HG03039 (cell line): ENCODE measurements at regions not wholly inside any gene's neighbourhood (a gene's known extent, or its start where the extent isn't known, plus 50 kb on each side); places are given as distances from the start of the nearest gene placed in this dataset.
"Not testable (repeated sequence)": the region's sequence is repeated elsewhere in the genome, so short reads cannot be mapped to it uniquely, and the experiment has no call there.

ENCODE experiments used
- ATAC-seq: cut with Tn5 transposase; IDR thresholded peaks from one replicate; pipeline ENCODE4 v1.9.1; 2021; ENCODE audit warnings: mild to moderate bottlenecking, moderate library complexity; ENCODE audit not compliant: unreplicated experiment

DNA sequence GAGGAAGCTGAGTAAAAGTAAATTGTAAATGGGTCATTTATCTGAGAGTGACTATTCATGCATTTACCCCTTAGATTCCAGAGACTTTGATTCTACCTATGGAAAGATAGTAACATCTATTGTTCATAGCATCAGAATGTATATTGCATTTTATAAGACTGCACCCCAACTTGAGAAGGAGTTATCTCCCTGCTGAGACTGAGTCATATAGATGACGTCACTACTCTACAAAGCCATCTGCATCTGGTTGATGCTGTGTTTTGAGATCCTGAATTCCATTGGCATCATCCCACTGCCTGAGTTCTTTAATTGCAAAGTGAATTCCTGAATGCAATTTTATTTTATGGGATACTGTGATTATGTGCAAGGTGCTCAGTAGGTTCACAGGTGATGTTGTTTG lies 444.0 kb upstream of the SLC35B3 start:
- no peak for ATAC-seq

DNA sequence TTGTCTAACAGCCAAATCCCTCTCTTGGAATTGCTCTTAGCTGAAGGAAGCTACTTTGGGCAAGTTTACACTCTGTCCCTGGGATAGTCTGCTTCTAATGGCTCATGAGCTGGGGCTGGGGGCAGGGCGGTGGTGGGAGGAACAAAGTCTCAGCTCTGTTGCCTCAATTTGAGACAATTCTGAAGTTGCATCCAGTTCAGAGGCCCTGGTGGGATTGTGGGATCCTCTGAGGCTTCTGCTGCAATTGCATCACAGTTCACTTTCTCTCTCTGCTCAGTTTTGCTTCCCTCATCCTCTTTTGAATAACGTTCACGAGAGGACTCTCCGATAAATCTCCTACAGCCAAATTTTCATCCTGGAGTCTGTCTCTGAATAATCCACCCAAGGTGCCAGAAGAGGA lies 440.6 kb upstream of the SLC35B3 start:
- ATAC-seq = no peak

DNA sequence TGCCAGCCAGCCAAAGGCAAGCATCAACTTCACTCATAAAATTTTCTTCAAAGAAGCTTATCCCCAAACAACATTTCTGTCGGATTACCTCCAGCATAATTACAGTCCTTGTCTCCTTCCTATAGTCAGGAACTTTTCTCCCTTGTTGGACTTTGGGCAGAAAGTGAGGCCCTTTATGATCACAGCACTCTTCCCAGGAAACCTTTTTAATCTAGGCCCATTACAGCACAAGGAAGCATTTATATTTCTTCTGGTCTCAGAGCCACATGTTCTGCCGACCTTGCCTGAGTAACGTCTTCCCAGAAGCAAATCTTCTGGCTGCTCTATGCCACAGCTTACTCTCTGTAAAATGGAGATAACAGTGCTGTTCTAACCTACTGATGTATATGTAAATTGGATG lies 437.2 kb upstream of the SLC35B3 start:
- ATAC-seq = no peak

DNA sequence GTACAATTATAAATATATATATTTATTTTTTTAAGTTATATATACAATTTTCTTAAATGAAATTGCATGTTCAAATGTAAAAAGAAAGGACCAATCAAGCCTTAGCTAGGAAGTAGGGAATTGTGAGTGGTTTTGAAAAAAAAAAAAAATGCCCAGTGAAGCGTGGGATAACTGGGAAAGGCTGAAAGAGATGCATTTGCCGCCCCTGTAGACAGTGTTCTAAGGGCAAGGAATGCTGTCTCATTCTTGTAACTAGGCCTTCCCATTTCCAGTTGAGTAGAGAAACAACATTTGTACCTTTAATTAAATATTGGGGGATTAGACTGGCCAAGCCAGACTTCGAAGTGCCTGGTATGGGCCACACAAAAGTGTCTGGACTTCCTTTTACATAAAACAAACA lies 430.1 kb upstream of the SLC35B3 start:
- no peak for ATAC-seq

DNA sequence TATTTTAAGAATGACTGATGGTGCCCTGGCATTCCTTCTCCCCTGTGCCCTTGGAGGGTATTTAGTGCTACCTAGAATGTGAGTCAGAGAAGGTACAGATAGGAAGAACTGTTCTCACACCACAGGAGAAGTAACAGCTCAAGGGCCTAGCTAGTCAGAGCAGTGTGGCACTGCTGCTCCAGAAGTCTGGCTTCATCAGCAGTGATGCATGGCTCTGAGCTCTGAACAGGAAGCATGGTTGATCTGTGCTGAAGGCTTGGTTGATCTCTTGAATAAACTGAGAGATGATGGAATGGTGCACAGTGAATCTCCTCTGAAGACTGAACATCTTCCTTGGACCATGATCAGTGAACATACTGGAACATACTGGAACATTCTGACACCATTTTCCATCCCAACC lies 425.3 kb upstream of the SLC35B3 start:
- ATAC-seq = no peak

DNA sequence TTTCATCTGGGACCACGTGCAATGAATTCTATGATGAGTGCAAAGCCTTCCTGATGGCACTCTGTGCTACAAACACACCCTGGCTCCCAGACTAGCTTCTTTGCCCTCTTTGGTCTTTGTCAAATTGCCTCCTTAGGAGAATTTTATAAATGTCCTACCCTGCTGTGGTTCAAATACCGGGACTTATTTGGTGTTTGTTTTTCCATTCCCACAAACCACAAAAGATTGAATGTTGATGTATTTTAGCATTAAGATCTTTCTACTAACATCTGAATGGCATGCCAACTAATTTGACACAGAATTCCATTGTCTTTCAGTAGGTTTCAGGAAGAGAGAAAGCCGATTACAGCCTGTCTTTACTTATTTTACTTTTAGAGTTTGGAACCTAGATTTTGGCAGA lies 424.2 kb upstream of the SLC35B3 start:
- ATAC-seq = no peak

DNA sequence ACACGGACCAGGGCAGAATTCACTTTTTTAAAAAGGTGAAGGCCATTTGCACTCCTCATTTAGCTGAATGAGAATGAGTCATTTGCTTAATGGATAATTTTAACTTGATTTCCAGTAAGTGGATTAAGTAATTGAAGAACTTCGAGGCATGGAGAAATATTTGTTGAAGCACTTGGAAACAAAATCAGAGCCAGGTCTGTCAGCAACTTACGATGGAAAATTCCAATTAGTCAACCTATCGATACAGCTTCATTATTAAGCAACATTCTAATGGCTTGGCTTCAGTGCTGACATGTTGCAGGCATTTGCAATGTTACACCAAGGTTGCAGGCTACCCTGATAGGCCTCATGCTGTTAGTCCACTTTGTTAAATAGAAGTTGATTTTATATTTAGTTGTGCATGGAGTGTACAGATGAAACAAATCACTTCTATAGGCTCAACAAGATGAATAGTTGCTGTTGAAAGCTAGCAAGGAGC lies 423.5 kb upstream of the SLC35B3 start:
- ATAC-seq = no peak

DNA sequence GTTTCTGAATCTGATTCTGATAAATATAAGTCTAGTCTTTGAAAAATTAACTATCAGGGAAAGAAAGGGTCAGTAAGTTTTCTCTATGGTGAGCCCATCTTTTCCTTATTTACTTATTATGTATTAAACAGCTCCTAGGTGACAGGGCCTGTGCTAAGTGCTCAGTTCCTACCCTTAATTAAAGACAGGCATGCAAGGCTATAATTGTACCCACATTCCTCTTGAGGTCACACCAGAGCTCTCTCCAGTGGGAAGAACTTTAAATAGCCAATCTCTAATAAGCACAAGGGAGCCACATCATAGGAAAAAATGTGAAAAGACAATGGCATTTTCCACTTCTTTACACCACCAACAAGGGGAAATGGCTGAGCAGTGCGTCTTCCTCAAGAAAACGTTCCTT lies 421.8 kb upstream of the SLC35B3 start:
- no peak for ATAC-seq

DNA sequence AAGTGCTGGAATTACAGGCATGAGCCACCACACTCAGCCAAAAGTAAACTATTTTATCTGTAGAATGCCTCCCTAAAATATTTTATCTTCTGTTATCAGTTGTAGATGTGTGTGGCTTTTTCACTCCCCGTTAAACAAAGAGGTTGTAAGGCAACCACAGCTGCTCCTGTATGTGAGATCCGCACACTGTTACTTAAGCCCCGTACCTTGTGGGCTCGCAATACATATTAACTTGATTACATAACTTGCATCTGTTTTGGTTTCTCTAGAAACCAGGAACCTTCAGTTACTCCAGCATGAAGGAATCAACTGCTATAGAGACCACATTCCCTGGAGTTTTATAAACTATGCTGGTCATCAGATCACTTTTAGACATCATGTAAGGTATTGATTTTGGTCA lies 420.1 kb upstream of the SLC35B3 start:
- ATAC-seq = no peak

DNA sequence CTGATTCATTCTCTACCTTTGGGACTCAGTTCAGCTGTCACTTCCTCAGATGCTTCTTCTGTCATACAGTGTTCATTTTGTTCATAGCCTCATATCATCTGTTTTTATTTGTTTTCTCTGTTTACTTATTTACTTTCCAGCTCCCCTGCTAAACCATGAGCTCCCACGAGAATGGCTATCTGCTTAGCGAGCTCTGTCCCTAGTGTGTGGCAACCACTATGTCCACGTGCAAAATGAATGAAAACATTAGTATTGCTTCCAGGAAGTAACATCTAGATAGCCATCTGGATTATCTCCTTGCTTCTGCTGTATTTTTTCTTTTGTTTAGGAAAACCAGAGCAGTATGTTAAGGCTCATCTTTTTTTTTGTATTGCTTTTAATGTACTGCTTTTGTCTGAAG lies 417.0 kb upstream of the SLC35B3 start:
- no peak for ATAC-seq

DNA sequence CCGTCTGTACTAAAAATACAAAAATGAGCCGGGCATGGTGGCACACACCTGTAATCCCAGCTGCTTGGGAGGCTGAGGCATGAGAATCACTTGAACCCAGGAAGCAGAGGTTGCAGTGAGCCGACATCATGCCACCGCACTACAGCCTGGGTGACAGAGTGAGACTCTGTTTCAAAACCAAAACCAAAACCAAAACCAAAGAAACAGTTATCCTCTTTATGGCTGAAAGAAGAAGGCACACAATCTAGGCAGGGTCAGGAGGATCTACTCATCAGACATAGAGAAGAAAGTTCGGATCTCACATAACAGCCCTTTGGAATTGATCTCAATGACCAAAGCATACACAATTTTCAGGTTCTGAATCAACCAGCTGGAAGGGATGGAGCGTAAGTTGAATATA lies 411.3 kb upstream of the SLC35B3 start:
- ATAC-seq = not testable (repeated sequence)

DNA sequence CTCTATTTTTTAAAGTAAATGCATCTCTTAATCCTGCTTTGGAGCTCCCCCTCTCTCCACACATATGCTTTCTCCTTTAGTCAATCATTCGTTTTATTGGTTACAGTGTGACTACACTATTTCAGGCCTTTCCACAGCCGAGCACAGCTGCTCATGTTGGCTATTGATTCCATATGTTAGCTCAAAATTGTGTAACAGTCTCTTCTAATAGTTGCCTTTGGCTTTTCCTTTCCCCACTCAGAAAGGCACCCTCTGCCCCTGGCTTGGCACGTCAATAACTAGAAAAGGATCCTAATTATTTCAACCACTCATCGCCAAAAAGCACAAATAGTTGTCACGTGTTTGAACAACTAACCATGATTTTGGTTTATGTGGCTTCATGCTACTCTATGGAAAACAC lies 410.3 kb upstream of the SLC35B3 start:
- ATAC-seq = no peak

DNA sequence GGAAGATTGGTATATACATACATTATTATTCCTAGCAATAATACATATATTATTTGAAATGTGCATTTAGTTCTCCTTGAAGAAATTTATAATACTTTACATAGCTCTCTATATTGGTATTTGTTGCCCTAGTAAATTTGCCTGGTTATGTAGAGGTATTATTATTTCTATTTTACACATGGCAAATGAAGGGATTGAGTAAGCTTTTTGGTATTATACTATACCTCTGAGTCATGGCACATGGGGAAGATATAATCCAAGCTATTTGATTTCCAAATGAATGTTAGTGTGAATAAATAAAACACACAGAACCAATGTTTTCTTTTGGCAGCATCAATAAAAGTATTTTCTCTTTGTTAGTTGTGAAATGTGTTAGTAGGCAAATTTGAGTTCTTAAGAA lies 409.6 kb upstream of the SLC35B3 start:
- ATAC-seq = no peak

DNA sequence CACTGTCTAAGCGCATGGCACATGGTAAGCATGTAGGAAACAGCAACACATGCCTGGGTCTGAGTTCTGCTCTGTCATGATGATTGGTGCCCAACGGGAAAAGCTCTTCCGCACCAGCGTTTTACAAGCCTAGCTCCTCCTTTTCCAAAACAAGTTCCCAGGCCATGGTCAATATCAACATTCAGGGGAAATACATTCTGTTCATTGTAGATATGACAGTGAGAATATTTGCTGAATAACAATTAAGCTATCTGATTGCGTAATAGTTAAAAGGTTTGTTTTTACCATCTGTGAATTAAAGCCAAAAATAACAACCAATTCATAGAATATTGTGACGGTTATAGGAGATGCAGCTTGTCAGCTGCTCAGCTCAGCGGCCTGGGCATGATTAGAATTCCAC lies 404.3 kb upstream of the SLC35B3 start:
- ATAC-seq = no peak

DNA sequence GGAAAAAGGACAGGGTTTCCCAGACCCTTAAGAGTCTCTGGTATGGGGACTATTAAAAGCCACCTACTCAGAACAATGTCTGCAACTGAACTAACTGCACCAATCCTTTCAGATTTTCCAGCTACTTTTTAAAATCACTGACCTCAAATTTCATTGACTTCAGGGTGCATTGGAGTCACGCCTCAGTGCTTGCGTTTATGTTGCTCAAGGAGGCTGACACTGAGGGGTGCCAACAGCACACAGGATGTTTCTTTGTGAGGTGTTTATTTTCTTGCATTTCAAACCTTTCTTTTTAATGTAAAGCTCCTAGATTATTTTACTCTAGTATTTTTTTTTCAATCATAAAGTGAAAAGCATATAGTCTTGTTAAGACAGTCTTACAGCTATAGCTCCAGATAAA lies 402.0 kb upstream of the SLC35B3 start:
- ATAC-seq = no peak

DNA sequence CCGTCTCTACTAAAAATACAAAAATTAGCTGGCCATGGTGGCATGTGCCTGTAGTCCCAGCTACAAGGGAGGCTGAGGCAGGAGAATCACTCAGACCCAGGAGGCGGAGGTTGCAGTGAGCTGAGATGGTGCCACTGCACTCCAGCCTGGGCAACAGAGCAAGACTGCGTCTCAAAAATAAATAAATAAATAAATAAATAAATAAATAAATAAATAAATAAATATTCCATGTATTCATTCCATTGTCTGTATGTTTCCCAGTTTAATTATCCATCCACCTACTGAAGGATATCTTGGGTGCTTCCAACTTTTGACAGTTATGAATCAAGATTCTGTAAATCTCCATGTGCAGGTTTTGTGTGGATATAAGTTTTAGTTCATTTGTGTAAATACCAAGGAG lies 397.4 kb upstream of the SLC35B3 start:
- ATAC-seq = not testable (repeated sequence)

DNA sequence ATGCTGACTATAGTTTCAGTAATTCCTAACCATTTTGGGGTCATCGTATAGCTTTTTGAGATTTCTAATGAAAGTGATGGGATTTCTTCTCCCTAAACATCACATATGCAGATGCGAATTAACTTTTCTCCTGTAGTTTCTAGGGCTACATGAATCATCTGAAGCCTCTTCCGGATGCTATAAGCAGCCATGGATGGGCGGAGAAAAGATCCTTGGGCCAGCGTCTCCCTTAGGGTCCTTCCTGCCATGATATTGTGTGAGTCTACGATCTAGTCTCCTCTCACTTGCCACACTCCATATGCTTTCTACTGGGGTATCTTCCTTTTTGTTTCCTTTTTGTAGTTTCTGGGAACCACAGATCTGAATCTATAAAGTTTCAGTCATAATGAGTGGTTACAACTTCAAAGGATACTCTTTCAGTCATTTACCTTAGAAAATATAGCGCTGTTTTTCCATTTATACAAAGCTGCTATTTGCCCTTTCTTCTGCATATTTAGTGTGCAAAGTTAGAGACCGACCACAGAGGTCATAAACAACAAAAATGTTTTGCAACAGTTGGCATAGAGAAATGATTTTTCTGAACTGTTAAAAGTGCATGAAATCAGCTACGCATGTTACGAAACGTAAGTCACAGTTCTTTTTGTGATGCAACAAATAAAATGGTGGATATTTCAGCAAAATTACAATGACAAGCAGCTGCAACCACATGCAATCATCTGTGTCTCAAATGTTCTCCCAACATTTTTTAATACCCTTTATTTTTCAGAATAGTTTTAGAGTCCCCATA lies 396.2 kb upstream of the SLC35B3 start:
- ATAC-seq = no peak

DNA sequence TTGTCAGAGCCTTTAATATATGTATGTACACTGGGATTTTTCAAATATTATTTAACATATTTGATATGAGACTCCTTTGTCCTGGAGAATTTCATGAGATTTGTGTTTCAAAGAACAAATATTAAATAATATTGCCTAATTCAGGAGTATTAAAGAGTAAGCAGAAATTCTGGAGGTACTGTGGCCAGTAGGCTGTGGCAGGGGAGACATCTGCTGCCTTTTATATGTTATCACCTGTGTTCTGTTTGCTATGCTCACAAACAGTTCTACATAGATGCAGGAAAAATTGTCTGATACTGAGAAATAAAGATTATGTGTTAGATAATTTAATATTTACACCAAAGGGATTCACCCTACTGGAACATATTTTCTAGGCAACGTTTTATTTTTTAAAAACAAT lies 395.4 kb upstream of the SLC35B3 start:
- ATAC-seq = no peak

DNA sequence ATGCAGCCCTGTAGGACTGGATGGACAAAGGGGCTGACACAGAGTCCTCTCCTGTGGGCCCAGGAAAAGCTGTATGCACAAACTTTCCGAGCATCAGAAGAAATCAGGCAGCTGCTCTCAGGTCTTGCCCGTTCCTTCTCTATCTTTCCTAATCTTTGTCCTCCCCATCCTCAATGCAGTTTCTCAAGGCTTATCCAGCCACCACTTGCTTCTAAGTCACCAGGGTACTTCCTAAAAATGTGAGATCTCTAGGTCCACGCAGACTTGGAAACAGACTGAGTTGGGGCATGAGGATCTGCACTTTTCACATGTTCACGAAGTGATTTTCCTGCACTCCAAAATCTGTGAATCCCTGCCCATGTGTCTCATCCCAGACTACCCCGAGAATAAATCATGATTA lies 394.5 kb upstream of the SLC35B3 start:
- no peak for ATAC-seq

DNA sequence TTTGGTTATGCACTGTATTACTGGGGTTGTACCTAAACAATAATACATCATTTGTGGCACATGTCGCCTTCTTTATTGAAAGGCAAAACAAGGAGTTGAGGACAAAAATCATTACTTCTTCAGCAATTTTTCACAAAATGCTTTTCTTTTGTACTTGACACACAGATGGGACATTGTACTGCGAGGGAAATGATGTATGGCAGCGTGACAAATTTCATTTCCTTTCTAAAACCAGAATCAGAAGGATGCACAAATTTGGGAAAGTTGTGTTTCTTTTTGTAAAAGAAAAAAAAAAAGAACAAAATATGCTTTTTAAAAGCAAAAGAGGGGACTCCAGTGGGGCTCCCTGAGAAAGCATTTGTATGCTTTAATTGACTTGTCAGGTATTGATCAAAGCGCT lies 394.0 kb upstream of the SLC35B3 start:
- ATAC-seq = no peak

DNA sequence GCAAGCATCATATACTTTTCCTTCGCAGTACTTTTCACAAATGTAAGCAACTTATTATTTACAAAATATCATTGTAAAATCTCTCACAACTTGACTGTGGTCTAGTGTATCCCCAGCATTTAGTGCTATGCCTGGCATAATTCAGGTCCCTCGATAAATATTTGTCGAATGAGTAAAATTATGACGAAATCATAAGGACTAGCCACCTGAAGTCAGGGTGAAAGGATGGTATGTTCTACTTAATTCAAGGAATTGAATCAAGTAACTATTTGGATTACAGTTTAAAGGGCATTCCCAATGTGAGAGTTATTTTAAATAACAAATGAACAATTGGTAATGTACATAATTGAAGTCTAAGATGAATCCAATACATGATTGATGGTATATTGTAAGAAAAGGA lies 393.0 kb upstream of the SLC35B3 start:
- ATAC-seq = no peak

DNA sequence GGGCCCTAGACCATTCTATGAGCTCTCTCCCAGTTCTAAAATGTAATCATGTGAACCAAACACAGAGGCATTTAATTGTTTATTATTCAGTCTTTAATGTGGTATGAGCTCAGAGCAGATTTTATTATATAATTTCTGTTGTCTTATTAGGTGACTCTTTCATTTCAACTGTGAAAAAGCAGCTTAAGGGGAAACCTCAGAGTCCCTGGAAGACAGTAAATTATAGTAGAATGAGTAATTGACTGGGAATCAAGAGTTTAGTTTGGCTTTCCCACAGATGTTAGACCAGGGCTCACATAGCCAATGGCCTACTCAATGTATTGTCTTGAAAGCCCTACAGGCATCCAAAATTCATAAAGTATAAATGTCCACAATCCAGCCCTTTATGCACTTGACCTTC lies 390.4 kb upstream of the SLC35B3 start:
- no peak for ATAC-seq

DNA sequence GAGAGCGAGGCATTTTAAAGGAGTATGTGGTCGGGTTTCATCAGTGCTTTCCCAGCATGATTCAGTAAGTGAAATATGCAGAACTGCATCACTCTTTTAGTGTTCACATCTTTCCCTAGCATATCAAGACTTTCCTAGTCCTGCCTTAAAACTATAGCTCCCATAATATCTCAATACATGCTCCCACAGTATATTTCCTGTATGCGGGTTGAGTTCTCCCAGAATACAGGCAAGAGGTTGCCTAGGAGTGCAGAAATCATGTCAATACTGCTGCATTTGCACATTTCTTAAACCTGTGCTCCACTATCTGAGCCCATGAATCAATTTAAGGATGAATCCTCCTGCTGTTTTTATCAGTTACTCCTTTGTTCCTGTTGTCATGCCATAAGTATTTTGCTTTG lies 386.6 kb upstream of the SLC35B3 start:
- no peak for ATAC-seq
